Activated CD4-positive, alpha-beta T cell treated with anti-CD3 and anti-CD28 coated beads, Interleukin-2, amount 50 U/mL, for 1 hour (primary cell): ENCODE measurements at regions not wholly inside any gene's neighbourhood (a gene's known extent, or its start where the extent isn't known, plus 50 kb on each side); places are given as distances from the start of the nearest gene placed in this dataset.

ENCODE experiments used
- DNase-seq: peaks from one replicate; pipeline ENCODE4 v3.0.0-alpha.2; 2020

DNA sequence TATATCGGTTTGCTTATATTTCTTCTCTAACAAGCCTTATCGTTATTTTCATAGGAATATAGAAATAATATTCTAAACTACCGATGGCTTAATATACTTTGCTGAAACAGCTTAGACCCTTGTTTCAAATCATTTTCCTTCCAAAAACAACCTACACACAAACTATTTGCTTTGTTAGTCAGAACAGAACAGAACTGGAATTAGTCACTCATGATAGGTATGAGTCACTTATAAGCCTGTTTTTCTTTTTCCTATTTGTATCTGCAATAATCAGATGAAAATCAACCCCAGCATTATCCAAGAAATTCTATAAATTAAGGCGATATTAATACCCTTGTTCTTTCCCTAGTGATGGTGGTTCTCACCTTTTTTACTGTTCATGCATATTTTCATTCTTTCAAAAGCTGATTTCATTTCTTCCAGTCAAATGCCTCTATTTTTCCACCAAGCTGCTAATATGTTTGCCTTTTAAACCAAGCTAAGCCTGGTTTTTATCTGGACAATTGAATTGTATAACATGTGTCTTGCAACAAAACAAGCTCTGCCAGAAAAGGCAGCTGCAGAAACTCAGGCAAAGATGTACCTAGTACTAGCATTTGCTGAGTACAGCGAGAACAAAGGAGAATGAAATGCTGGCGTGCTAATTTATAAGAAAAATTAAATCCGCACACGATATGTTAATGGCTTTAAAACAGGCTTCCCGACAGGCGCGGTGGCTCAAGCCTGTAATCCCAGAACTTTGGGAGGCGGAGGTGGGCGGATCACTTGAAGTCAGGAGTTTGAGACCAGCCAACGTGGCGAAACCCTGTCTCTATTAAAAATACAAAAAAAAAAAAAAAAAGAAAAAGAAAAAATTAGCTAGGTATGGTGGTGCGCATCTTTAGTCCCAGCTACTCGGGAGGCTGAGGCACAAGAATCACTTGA lies 1418.2 kb downstream of the AACS start:
- no peak for DNase-seq

DNA sequence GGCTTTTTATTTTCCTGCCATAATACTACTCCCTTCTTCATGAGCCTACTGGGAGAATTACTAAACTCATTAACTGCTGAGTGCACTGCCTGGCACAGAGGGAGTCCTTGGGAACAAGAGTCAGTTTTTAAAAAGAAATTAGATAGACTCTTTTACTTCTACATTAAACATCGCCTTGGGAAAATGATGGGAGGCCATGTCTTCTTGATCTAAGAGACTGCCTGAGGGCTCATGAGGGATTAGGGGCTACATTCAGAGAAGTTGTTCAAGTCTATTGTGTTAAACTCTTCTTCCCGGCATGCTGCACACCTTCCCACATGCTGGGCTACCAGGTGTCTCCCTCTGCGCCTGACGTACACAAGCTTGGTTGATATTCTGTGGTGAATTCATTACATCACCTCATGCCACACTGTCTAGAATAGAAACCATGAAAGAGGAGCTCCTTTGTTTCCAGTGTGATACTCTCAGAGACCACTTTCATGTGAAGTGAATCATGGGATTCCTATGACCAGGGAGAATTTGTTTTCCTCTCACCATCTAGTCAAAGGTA lies 1422.3 kb downstream of the AACS start:
- no peak for DNase-seq

DNA sequence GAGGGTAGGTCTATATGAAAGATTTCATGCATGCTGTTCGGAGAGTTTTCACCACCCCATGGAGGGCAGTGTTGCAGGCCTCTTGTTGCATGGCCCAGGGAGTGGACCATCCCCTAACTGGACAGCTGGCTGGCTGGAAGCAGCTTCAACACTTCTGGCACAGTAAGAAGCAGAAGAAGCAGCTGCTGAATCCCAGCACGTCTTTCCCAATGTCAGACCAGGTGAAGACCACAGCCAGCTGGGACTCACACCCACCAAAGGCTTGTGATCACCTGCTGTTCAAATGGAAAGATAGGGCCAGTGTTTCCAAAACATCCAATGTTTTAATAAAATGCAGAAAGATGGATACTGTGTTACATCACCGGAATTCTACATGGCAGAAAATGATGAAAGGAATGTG lies 1423.6 kb downstream of the AACS start:
- DNase-seq: no peak

DNA sequence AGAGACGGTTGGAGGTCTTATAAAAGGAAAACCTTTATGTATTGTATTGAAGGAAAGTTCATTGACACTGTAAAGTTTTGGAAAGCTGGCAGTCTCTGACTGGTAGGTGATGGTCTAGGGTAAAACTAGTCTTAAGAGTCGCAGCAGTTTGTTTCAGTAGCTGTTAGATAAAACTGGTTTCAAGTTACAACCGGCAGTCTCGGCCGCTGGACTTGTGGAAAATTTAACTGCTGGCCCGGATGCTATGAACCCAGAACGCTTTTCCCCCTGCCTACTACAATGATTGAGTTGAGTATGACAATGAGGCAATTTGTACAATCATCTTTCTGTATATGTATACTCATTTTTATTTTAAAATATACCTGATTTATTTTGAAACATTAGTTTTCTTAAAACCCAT lies 1426.9 kb downstream of the AACS start:
- no peak for DNase-seq

DNA sequence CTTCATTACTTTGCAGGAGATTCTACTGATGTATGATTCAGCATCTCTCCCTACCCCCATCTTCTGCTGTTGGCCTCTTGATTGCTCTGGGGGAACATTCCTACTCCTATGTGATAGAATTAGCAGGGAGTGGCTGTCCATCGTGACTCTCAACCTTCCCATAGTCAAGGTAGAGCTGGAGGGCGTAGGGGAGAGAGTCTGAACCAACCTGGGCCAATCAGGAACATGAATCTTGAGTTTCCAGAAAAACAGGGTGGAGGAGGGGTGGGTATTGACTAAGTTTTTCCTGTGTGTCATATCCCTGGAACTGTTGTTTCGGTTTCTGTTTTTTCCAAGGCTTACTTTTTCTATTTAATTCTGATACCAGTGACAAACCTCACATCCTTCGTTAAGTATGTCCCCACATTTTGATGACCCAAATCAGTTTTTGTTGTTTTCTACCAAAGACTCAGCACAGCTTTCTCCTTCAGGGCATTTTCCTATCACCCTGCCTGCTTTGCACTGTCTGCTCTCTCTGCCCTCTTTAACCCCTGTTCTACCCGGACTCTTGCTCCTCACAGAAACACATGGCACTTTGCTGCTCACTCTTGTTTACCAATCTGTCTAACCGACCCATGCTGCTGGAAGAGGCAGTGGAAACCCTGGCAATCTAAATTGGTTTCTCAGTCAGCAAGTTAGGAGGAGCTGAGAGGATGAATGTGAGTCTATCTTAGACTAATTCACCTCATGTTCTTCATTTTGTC lies 1428.3 kb downstream of the AACS start:
- DNase-seq: no peak

DNA sequence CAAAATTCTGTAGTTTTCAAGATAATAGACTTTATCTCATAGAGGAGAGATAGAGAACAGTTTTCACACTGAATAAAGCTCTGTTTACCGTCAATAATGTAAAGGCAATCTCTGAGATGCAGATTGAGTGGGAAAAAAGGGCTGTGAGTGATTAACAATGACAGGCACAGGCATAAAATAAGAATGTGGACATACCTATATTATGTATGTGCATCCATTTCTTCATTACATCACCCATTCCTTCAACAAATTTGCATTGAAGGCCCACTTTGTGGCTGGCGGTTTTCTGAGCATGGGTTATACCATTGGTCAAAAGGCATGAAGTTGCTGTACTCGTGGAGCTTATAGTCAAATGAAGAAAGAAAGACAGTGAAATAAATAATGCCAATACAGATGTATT lies 1431.0 kb downstream of the AACS start:
- DNase-seq: no peak

DNA sequence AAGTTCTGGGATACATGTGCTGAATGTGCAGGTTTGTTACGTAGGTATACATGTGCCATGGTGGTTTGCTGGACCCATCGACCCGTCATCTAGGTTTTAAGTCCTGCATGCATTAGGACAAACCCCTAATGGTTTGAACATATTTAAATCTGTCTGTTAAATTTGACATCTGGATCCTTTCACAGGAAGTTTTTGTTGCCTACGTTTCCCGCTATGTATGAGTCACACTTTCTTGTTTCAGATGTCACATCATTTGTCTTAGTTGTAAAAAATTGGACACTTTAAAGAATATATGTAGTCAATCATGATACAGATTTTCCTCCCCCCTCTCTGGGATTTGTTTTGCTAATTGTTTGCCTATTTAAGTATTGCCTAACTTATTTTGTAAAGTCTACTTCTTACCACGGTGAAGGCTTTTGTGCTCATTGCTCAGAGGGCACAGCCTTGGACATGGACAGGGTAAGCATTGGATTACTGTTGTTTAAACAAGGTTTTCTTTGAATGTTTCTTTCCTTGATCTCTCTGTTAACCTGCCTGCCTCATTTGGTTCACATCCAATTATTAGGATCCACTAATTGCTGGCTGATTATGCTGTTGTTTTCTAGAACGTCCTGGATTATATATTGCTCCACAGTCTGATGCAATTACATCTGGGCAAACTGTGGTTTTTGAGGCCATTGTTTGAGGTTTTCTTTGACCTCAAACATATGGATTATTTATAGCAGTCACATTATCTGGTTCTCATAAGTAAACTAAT lies 1441.4 kb downstream of the AACS start:
- DNase-seq: no peak

DNA sequence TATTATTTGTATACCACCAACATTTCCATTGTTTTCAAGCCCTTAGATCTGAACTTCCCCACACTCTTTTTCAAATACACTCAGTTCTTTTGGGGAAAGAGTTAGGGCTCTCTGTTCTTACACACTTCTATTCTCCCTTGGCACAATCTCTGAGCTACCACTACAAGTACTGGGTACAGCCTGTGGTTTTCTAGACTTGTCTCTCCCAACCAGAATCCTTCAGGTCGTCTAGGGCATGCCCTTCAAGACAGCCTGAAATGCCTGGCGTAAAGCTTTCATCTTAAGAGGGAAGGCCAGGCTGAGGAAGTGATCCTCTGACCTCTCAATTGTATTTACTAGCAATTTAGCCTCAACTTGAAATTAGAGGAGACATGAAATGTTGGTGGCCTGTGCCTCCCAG lies 1442.0 kb downstream of the AACS start:
- DNase-seq: no peak

DNA sequence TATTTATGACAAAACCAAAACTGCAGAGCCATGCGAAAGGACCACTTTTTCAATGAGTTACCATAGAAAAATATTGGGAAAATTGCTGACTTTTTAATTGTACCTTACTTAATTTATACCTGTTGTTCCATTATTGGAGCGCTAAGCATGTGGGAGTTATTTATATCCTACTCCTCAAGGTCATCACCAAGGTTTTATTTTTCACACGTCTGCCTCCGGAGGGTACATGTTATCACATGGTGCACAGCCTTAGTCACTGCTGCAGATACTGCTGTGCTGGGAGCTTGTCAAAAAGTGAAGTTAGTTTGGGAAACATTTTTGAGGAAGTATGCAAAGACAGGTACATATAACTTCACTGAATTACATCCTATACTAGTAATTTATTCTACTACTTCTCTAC lies 1444.3 kb downstream of the AACS start:
- no peak for DNase-seq

DNA sequence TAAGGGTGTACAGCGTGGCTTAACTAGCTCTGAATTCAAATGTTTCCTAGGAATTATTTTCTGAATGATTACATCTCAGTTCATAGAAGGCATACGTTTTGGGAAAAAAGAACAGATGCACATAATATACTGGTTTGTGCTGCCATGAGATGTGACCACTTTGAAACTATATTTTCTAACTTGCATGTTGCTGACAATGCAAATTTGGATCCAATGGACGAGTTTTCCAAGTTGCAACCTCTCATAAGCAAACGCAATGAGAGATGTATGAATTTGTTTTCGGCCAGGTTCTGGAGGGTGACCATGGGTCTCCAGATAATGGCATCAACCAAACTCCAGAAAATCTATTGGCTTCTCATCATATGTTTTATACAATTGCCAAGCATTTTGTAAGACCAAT lies 1445.4 kb downstream of the AACS start:
- DNase-seq: no peak

DNA sequence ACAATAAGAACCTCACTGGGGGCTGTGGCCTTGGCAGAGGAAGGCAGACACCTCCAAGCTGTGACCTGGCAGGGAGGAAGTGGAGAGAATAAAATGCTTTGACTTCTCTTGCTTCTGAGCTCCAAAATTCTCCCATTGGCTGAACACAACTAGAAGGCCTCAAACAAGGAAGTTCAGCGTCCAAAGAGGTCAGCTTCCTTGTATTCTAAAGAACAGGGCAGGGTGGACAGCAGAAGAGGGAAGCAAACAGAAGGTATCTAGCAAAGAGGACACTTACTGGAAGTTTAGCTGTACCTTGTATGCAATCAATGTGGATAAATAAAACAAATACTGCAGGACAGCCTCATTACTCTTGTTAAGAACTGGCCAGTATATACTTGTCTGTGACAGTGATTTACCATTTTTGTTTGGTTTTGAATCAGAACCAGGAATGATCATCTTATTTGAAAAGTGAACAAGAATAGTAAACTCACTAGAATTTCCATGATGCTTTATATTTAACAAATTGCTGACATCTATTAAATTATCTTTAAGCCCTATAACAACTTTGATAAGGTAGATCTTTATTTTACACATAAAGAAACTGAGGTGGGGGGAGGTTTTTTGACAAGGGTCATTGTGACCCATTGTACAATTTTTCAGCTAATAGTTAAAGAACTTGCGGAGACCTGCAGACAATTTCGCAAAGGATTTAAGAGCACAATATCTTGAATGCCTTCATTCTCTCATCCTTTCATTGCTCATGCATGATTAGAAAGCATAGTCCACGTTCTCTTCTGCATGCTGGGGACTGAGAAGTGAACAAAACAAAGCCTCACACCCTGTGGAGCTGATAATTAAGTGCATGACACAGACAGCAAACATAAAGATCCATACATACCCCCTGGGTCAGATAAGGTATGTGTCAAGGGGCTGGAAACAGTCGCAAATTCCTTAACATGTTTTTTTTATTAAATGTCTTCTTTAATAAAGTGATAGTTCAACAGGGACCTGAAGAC lies 1448.0 kb downstream of the AACS start:
- DNase-seq: no peak

DNA sequence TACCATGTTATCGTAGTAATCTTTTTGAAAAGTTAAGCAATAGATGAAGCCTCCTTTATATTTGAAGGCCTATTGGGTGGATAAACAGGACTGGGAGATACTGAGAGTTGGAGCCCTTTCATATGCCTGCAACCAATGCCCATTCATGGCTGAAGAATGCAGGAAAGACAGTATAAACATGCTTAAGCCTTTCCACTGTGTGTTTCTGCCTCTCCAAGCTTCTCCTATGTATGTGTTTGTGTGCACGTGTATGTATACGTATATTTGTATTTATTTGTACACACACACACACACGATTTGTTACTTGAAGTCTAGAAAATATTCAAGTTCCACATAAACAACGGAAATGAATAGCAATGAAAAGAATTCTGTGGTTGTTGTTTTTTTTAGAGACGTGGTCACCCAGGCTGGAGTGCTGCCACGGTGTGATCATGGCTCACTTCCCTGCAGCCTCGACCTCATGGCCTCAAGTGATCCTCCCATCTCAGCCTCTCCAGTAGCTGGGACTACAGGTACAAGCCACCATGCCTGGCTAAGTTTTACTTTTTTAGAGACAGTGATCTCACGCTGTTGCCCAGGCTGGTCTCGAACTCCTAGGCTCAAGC lies 1453.5 kb downstream of the AACS start:
- no peak for DNase-seq

DNA sequence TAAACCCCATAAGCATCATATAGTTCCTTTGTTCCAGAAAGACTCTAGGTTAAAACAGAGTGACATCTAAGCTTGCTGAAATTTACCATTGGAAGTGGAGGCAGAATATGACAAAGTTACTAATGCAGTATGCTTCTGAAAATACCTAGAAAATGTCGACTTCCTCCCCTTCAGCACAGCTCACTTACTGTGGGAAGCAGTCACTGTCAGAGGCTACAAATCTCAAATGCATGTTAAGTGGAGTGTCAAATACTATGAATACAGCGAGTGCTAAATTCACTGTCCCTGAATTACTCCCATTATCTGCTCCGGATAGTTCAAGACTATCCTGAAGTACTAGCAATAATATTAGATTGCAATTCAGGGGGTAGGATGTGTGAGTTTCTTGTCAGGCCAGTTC lies 1454.6 kb downstream of the AACS start:
- no peak for DNase-seq

DNA sequence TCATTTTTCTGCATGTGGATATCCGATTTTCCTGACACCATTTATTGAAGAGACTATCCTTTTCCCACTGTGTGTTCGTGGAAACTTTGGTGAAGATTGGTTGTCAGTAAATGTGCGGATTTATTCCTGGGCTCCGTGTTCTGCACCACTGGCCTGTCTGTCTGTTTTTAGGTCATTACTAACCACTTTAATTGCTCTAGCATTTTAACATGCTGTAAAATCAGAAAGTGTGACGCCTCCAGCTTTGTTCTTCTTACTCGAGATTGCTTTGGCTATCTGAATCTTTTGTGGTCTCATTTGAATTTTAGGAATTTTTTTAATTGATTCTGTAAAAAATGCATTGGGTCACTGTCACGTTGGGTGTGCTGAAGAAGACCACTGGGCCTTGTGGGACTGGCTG lies 1458.7 kb downstream of the AACS start:
- DNase-seq: no peak

DNA sequence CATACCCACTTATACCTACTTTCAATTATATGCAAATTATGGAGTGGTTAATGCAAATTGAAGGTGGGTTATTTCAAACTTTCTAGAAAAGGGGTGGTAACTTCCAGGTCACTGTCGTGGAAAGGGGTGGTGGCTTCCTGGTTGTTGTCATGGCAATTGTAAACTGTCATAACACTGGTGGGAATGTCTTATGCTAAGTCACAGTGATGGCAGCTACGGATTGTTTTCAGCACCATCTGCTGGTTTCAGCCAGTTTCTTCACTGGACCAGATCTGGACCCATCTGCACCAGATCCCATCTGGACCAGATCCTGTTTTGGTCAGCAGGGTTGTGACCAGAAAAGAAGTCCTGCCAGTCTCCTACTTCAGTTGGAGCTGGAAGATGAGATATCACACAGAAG lies 1469.3 kb downstream of the AACS start:
- DNase-seq: no peak

DNA sequence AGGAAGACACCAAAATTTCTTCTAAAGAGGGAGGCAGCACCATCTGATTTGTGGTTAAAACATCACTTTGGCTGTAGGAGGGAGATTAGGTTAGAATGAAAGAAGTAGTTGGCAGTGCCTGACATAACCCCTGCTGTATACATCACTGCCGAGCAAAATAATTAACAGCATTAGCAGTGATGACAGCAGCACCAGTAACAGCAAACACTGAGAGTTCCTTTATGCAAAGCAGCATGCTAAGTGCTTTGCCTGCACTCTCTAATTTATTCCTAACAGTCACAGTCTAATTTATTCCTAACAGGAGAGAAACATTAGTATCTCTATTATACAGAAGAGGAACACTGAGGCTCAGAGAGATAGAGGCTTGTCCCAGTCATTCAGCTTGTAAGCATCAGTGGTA lies 1469.7 kb downstream of the AACS start:
- no peak for DNase-seq

DNA sequence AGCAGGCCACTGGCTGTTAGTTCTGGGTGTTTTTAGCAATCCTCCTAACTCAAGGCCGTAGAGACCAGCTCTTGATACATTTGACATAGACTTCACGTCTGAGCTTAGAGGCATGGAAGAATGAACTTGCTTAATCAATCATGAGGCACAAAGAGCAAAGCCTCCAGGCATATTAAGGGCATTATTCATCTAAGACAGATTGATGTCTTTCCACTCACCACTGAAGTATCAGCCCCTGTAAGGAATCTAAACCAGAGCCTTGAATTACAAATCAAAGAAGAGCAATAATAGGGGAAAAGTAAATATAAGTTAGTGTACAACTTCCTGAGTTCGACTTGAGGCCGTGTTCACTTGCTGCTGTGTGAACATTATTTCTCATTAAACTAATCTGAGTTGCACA lies 1470.7 kb downstream of the AACS start:
- no peak for DNase-seq

DNA sequence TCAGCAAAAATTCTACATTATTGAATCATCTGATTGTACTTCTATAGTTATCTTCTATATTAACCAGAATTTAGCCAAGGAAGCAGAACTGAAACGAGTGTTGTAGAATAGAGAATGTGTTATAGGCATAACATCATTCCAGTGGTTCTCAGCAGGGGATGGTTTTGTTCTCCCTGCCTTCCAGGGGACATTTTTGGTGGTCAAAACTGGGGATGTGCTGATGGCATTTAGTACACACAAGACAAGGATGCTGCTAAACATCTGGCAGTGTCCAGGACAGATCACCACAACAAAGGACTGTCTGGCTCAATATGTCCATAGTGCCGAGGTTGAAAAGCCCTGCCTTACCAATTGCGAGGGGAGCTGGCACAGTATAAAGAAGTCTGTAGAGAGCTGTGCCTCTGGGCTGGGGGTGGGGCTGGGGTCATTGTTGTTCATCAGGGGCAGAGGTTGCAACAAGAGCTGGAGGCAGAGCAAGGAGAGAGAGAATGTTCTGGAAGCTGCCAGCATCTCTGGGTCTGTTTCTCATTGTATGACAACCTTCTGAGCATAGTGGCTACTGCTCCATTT lies 1472.8 kb downstream of the AACS start:
- DNase-seq: no peak

DNA sequence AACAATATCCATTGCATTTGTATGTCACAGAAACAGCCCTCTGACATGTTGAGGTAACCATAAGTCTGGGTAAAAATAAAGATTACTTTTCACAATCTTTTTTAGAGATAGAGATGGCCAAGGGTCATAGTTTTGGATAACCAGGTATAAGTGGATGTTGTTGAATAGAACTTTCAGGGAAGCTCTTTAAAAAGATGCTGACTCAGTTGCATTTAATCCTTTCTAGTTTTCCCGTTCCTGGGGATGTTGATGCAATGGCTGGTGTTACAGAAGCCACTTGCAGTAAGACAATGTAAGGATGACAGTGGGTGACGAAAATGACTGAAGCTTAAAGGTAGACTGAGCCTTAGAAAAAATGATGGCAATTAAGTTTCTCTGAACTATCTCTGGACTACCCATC lies 1473.7 kb downstream of the AACS start:
- DNase-seq: no peak

DNA sequence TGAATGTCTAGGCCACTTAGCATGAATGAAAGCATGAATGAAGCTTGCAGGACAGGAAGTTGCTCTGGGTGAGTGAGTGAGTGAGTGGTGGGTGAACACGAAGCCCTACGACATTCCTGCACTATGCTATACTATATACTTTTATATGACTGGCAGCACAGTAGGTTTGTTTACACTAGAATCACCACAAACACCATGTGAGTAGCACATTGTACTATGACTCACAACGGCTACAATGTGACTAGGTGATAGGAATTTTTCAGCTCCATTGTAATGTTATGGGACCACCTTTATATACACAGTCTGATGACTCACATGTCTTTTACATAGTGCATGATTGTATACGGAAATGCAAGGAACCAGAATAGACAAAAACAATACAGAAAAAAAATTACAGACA lies 1480.2 kb downstream of the AACS start:
- no peak for DNase-seq

DNA sequence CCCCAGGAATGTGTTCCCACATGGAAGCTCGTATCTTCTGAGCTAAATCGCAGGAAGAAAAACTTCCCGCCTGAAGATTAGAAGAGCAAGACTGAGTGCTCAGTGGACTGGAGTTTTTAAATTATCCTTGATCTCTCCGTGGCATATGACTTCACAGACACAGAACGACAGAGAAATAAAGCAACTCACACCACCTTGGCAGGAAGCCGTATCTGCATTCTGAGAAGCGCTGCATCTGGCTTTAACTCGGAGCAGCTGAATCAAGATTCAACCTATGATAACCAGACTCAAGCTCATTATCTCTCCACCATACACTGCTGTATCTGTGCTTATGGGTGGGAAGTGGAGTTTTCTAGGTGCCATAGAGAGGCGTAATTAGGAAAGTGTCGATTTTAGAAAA lies 1482.7 kb downstream of the AACS start:
- DNase-seq: no peak
